NCI-H226 (cell line): ENCODE measurements at regions not wholly inside any gene's neighbourhood (a gene's known extent, or its start where the extent isn't known, plus 50 kb on each side); places are given as distances from the start of the nearest gene placed in this dataset.
A peak's percentile ranks its signal among the peaks of the same experiment; 100 is the strongest.
"Not testable (repeated sequence)": the region's sequence is repeated elsewhere in the genome, so short reads cannot be mapped to it uniquely, and the experiment has no call there.

ENCODE experiments used
- DNase-seq: peaks from one replicate; pipeline ENCODE4 v3.0.0-alpha.2; 2015

DNA sequence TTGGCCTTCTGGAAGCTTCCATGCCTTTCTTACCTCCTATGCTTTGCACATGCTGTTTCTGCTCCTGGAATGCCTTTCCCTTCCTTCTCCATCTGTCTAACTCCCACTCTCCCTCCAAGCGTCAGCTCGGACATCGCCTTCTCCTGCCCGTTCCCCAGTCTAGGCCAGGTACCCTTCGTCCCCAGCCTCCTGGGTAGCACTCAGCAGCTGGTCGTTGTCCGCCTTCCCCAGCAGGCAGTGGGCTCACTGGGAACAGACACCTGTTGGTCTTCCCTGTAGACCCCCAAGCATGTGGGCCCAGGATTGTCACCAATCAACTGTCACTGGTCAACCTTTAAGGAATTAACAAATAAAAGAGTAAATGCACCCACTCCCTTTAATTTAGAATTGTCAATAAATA lies 202.2 kb downstream of the RGS3 start:
- DNase-seq = no peak

DNA sequence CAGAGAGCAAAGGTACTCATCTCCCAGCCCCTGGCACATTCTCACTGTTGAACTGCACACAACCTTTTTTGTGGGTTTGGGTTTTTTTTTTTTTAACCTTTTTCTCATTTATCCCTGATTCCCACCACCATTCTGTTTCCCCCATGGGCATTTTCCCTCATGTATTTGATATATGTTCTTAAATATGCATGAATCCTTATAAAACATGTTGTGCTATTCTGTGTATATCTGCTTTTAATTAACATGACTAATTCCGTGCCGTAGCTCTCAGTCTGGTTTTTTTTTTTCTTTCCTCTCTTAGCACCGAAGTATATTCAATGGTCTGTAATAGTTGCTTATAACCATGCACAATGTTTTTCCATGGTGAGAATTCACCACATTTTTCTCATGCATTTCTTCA lies 204.5 kb downstream of the RGS3 start:
- DNase-seq = no peak

DNA sequence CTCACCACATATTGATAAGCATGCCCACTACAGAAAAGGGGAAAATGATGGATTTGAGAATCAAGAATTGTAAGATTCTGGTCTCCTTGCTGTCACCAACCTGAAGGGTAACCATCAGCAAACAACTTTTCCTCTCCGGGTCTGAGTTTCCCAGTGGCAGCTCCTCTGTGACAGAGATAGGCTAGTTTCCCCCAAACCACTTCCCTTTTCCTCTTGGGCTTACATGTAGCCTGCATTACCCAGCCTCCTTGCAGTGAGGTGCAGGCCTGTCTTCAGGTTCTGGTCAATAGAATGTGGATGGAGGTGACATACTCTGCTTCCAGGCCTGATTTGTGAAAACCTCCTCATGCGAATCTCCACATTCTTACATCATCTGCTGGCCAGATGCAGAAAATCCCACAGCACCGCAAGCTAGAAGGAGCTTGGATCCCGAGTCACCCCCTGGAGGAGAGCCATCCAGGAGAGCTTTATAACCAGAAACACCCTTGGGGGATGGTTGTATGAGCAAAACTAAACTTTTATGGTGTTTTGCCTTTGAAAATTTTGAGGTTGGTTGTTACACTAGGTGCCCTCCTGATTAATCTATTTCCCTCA lies 206.1 kb downstream of the RGS3 start:
- peak; percentile 39 for DNase-seq

DNA sequence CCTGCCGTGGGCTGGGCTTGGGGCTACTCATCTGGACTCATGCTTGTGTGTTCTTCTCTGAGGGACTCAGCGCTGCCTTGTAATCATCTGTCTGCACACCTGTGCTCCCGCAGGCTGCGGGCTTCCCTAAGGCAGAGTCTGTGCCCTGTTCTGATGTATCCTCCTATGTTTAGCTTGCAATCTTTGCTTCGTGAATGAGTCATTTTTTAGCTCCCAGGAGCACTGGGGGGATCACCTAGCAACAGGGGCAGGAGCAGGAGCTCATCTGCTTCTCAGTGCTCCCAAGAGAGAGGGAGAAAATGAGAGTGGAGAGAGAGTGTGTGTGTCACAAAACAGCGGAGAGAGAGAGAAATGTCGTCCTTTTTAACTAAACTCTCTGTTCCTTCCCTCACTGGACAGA lies 202.4 kb upstream of the ZNF618 start:
- peak; percentile 62 for DNase-seq

DNA sequence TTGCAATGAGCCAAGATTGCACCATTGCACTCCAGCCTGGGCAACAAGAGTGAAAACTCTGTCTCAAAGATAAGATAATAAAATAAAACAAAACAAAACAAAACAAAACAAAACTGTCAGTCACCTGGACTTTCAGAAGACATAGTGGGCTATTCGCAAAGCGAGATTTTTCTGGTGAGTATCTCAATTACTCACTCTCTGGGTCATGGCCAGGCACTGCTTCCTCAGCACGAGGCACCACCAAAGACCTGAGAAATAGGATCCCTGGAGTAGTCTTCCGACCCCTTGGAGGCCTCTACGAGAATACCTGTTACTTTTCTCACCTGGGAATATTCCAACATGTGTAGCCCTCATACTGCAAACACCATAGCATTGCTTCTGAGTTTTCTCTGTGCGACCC lies 201.7 kb upstream of the ZNF618 start:
- peak; percentile 72 for DNase-seq

DNA sequence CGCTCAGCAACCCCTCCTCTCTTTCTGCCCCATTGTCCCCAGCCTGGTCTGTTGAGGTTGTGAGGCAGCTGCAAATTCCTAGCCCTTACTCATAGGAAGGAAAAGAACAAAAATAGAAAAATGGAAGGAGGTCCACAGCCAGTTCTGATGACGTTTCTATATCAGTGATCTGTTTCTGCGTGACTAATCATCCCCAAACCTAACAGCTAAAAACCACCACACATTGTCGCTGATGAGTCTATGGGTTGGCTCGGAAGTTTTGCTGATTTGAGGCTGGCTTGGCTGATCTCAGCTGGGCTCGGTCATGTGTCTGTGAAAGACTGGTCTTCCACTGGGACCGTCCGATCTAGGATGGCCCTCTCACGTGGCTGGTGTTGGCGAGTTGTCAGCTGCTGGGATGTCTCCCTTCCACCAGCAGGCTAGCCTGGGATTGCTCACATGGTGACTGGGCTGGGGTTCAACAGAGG lies 200.6 kb upstream of the ZNF618 start:
- DNase-seq = peak; percentile 85

DNA sequence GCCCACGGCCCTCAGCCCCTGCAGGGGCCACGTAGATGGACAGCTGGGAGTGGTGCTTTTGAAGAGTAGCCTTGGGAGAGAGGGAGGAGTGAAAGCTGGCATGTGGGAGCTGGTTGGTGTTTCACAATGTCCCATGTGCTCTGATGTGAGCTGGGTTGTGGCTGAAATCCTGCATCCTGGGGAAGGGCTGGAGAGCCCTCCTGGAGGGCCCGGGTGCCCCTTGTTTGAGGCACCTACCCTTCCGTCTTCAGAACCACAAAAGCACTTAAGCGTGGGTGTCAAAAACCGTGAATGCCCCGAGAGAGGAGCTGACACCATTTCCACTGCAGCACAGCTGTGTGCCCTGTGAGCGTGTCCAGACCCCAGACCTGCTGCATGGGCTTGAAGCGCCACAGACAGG lies 199.1 kb upstream of the ZNF618 start:
- DNase-seq = peak; percentile 42

DNA sequence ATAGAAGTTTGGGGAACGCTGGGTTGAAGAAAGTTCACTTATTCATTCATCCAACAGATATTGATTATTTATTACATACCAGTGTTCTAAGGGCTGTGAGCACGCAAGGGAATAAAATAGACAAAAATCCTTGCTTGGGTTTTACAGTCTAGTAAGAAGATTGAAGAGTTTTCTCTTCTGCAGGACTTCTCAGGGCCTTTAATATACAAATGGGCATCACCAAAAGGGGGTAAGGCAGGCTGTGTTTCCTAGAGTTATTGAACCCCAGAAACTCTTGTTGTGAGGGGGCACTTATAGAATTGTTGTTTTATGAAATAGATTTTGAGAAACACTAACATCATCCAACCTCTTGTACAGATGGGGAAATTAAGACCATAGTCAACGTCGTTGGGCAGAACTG lies 198.5 kb upstream of the ZNF618 start:
- no peak for DNase-seq

DNA sequence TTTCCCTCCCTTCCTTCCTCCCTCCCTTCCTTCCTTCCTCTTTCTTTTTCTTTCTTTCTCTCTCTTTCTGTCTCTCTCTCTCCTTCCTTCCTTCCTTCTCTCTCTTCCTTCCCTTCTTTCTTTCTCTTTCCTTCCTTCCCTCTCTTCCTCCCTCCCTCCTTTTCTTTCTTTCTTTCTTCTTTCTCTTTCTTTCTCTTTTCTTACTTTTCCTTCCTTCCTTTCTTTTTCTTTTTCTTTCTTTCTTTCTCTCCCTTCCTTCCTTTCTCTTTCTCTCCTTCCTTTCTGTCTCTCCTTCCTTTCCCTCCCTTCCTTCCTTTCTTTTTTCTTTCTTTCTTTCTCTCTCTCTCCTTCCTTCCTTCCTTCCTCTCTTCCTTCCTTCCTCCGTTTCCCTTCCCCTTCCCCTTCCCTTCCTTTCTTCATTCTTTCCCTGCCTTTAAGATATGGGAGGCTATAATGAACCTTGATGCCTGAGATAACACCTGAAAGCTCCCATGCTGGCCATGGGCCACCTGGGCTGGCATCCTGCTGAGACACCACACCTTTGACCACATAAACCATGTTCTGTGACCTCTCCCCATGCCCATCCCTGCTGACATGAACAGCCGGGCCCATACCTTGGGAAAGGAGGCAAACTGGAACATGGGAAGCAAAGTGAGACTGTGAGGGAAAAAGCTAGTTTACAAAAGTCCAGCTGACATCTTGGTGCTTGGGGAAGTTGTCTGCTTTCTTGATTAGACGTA lies 197.8 kb upstream of the ZNF618 start:
- no peak for DNase-seq

DNA sequence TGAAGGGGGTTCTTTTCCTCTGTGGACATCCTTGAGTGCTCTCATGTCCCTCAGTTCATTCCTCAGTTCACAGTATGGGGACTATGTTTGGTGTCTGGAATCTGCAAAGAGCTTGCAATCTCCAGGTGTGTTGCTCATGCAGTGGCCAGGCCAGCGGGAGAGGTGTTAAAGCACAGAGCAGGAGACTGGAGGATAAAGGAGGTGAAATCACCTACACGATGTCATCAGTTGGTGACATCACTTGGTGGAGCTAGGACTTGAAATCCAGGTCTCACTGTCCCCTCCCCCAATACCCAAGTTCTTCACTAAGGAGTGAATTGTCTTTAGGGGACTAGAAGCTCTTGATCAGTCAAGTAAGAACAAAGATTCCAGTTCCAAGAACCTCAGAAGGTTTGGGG lies 197.3 kb upstream of the ZNF618 start:
- DNase-seq = no peak

DNA sequence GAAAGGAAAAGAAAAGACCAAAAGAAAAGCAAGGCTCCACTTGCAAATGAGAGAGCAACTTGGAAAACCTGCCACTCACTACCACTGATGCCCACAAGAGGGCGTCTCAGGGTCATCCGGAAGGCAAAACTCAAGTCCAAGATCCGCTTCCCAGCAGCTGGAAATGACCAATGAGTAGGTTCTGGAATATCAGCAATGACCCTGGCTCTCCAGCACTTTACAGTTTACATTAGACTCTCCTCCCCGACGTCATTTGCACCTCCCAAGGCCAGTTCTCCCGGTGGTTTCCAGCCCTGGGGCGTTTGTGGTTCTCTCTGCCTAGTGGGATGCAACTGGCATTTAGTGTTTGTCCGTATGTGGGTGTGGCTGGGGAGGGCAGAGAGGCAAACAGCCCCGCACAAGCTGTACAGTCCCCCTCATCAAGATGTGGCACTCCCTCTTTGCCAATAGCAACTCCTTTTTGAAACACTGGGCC lies 193.8 kb upstream of the ZNF618 start:
- DNase-seq = peak; percentile 99

DNA sequence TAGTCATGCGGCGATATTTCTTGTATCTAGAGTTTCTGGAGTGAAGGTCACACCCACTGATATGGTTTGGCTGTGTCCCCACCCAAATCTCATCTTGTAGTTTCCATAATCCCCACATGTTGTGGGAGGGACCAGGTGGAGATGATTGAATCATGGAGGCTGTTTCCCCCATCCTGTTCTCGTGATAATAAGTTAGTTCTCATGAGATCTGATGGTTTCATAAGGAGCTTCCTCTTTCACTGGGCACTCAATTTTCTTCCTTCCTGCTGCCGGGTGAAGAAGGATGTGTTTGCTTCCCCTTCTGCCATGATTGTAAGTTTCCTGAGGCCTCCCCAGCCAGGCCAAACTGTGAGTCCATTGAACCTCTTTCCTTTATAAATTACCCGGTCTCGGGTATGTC lies 190.5 kb upstream of the ZNF618 start:
- DNase-seq = not testable (repeated sequence)

DNA sequence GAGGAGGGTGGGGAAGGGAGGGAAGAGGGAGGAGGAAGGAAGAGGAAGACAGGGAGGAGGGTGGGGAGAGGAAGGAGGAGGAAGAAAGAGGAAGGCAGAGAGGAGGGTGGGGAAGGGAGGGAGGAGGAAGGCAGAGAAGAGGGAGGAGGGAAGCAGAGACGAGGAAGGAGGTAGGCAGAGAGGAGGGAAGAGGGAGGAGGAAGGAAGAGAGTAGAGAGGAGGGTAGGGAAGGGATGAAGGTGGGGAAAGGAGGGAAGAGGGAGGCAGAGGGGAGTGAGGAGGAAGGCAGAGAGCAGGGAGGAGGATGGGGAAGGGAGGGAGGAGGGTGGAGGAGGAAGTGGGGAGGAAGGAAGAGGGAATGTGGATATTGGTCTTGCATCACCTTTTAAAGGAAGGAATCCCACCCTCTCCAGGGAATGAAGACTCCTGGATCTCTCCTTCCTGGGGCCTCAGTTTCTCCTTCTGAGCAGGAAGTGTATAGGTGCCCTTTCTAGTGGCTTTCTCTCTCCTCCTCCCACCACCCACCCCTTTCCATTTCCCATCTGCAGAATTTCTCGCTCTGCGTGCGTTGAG lies 188.9 kb upstream of the ZNF618 start:
- no peak for DNase-seq

DNA sequence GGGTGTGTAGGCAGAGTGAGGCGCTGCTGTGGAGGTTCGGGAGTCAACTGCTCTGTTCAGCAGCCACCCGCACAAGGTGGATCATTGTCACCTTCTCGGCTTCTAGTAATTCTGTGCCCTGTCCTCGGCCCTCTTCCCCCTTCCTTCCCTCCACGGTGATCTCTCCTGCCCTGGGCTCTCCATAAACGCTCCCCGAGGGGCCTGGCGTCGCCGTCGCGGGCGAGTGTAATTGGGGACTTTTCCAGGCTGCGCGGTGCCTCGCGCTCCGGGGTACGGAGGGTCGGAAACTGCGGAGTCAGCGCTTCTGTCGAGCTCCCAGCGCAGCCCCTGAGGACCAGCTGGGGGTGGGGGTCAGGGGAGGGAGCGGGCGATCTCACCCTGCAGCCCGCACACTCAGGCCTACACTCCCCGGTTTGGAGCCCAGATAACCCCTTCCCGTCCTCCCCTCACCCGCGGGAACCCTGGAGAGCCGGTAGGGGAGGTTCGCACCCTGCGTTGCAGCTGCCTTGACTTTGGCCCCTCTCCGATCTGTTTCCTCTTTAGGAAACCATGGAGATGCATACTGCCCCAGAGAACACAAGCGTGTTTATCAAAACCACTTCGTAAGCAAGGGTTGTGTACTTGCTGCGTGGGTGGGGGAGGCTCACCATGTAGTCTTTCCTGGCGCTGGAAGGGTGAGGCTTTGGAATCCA lies 188.3 kb upstream of the ZNF618 start:
- no peak for DNase-seq

DNA sequence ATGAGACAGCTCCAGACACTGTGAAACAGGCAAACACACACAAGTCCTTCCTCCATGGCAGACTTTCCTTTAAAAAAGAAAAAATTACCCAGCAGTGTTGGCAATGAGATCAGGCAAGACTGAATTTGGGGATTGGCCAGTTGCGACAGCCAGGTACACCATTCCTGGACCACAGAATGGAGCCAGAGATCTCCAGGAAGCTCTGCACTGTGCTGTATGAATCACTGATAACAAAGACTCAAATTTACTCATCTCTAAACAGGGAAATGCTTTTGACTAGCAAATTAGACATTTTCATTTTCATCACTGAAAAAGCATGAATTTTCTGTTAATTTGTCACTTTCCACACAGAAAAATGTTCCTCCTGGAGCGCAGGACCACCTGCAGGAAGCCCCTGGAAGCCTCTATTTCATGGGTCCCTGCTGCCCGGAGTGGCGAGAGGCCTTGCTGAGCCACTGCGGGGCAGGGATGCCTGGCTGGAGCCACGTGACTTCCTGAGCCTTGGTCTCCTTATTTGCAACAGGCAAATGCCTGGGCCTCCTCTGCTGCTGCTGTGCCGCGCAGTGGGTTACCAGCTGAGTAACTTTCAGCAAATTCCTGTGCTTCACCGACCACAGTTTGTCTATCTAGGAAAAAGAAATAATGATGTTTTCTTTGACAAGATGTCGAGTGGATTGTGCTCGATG lies 185.9 kb upstream of the ZNF618 start:
- DNase-seq = peak; percentile 31

DNA sequence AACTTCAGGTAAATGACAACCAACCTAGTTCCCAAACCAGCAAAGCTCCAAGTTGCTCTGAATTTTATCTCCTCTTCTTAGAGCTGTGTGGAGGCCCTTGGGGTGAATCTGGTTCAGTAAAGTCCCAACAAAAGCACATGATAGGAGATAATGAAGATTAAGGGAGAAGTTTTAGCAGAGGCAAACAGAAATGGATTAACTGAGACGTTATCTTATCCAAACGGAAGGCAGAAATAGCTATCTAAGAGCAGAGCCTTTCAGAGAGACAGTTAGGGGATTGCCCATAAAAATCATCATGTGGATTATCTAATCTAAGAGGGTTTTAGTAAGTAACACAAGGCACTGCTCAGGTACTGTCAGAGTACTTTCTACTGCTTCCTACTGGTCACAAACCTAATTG lies 183.9 kb upstream of the ZNF618 start:
- DNase-seq = no peak

DNA sequence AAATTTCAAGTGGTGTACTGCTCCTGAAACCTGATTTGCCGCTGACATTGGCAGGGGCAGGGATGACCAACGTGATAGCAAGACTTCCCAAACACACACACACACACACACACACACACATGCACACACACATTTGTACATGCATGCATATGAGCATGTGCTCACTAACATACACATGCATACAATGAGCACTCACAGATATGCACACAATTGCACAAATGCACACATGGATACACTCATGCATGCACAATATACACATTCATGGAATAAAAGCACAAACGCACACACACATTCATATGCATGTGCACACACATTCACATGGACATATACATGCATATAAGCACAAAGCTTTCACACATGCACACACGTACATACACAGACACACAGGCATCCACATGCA lies 181.2 kb upstream of the ZNF618 start:
- DNase-seq = no peak

DNA sequence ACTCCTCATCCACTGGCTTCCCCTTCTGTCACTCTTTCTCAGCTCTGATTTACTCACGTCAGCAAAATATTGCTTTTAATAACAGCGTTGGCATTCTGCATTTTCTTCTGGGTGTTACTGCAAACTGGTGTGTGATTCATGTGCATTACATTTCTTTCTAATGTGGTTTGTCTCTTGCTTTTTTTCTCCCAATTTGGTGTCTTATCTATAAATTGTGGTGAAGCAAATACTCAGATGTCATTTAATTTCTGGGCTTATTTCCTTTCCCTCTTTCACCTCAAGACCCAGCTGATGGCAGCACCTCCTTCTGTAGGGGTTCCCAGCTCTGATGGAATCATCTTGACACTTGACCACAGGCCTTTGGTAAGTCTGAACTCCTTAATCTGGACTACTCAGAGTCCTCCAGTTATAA lies 180.7 kb upstream of the ZNF618 start:
- DNase-seq = no peak

DNA sequence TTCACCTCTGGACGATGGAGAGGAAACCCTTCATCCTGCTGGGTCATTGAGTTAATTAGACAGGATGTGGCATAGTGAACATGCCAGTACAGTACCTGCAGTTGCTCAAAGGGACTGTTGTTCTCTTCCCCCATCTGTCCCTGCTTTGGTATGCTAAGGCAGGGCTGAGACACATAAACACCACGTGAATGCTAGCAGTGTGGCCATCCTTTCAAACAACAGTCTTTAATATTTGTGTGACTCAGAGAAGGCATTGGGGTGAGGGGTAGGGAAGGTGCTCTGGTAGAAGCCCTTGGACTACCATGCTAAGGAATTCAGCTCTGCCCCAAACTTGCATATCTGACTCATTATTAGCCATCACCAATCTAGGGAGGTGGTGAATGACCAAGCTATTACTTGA lies 180.2 kb upstream of the ZNF618 start:
- no peak for DNase-seq

DNA sequence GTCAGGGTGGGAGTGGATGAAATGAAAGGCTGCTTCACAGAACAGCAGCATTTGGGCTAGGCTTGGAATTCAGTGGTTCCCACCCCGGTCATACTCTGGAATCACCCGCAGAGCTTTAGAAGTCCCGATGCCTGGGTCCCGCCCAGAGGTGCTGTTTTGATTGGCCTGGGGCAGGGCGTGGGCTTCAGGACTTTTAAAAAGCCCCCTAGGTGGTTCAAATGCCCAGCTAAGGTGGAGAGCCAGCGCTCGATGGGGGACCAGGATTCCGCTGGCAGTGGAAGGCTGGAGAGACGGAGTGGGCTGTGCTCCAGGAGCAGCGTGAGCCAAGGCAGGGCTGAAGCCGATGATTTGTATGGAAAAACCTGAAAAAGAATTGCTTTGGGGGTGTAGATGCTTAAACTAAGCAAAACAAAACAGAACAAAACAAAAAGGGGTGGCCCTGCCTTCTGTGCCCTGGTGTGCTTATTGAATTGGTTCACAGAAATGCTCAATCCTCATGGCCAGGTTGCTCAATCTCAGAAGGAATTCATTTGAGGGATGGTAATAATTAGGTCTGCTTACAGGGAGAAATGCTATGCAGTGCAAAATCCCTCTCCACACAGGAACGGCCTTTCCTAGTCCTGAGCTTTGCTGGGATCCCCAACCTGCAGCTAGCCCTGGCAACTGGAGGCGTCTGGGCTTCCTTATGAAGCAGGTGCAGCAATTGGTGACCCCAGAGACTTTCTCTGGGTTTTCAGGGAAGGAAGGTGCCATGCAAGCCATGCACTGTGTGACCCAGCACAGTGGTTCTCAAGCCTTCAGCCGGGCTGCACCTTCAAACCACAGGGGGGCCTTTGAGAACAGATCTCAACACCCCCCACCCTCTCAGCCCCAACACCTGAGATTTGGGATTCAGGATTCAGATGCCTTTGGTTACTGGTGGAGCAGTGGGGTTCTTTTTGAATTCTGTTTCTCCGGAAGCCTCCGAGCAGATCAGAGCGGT lies 174.0 kb upstream of the ZNF618 start:
- DNase-seq = no peak

DNA sequence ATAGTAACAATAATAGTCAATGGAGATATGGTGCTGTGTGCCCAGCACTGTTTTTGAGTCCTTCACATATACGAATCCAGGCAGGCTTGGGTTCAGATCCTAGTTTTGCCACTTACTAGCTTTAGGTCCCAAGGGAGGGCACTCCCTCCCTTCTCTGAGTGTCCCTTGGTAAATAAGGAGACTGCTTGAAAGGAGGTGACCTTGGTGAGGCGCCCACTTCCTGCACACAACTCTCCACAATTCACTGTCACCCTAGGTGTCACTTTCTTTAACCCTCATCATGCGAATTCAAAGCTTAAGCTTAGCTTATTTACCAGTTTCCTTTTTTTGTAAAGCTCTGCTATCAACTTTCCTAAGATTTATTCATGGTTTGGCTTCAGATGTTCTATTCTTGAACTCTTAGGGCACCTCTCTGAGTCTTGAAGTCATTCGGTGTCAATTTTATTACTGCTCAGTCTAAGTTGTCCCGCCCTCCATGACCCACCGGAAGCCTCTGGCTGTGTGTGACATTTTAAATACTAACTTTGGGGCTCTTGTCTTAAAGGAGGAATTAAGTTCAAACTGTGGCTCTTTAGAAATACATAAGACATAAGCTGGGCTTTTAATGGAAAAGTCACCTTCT lies 170.7 kb upstream of the ZNF618 start:
- no peak for DNase-seq
